ENCODE measurements at regions not wholly inside any gene's neighbourhood (a gene's known extent, or its start where the extent isn't known, plus 50 kb on each side); places are given as distances from the start of the nearest gene placed in this dataset.

GRCh38 chr16:80142281-80142680, 398.5 kb upstream of the DYNLRB2 start:
- TF ChIP-seq POLR2A (IDR thresholded peaks at IDR 0.05) (no peak), CTCF (IDR thresholded peaks at IDR 0.05) (no peak), EP300 (IDR thresholded peaks at IDR 0.05) (no peak)
